ENCODE measurements at regions not wholly inside any gene's neighbourhood (a gene's known extent, or its start where the extent isn't known, plus 50 kb on each side); places are given as distances from the start of the nearest gene placed in this dataset.
A peak's percentile ranks its signal among the peaks of the same experiment; 100 is the strongest.
"Not testable (repeated sequence)": the region's sequence is repeated elsewhere in the genome, so short reads cannot be mapped to it uniquely, and the experiment has no call there.

GRCh38 chr4:42778349-42778748 lies 114.2 kb upstream of the GRXCR1 start:
- DNase-seq (ENCODE audit: insufficient read length, low spot score) (no peak), FAIRE-seq (no peak)
- no peak for TF ChIP-seq CTCF (IDR thresholded peaks at IDR 0.05; ENCODE audit: insufficient read depth, missing control alignments)

- DNase-seq (ENCODE audit: insufficient read length, low spot score) (no peak), FAIRE-seq (no peak)
- TF ChIP-seq CTCF (IDR thresholded peaks at IDR 0.05; ENCODE audit: insufficient read depth, missing control alignments) = no peak
These were observed 111.3 kb upstream of the ATP8A1 start for GRCh38 chr4:42768125-42768748.

- no peak for DNase-seq (ENCODE audit: insufficient read length, low spot score)
- FAIRE-seq = no peak
- no peak for TF ChIP-seq CTCF (IDR thresholded peaks at IDR 0.05; ENCODE audit: insufficient read depth, missing control alignments)
These were observed 110.8 kb upstream of the ATP8A1 start for GRCh38 chr4:42767669-42768068.

- no peak for TF ChIP-seq CTCF (IDR thresholded peaks at IDR 0.05; ENCODE audit: insufficient read depth, missing control alignments)
- DNase-seq (ENCODE audit: insufficient read length, low spot score) = no peak
- no peak for FAIRE-seq
These were observed 104.9 kb upstream of the ATP8A1 start for GRCh38 chr4:42761804-42762203.

- FAIRE-seq = not testable (repeated sequence)
These were observed 98.1 kb upstream of the ATP8A1 start for GRCh38 chr4:42754965-42755364.

GRCh38 chr4:42751587-42751986 lies 94.7 kb upstream of the ATP8A1 start:
- FAIRE-seq = no peak
- DNase-seq (ENCODE audit: insufficient read length, low spot score) = no peak
- TF ChIP-seq CTCF (IDR thresholded peaks at IDR 0.05; ENCODE audit: insufficient read depth, missing control alignments) = no peak

More at GRCh38 chr4:42754965-42755364, 98.1 kb upstream of the ATP8A1 start:
- DNase-seq (ENCODE audit: insufficient read length, low spot score) = not testable (repeated sequence)

- TF ChIP-seq CTCF (IDR thresholded peaks at IDR 0.05; ENCODE audit: insufficient read depth, missing control alignments) = no peak
- DNase-seq (ENCODE audit: insufficient read length, low spot score) = no peak
- no peak for FAIRE-seq
These were observed 94.0 kb upstream of the ATP8A1 start for GRCh38 chr4:42750856-42751255.

GRCh38 chr4:42750091-42750490 lies 93.2 kb upstream of the ATP8A1 start:
- FAIRE-seq (no peak), DNase-seq (ENCODE audit: insufficient read length, low spot score) (no peak)
- TF ChIP-seq CTCF (IDR thresholded peaks at IDR 0.05; ENCODE audit: insufficient read depth, missing control alignments) = peak; percentile 56
